Brain pericyte (primary cell): ENCODE measurements at regions not wholly inside any gene's neighbourhood (a gene's known extent, or its start where the extent isn't known, plus 50 kb on each side); places are given as distances from the start of the nearest gene placed in this dataset.

Experiments used
- DNase-seq: peaks from one replicate; pipeline ENCODE4 v3.0.0-alpha.2; 2012; ENCODE audit warnings: low read depth, low spot score

- DNase-seq: no peak
Observed at GRCh38 chr2:240341064-240341463, 94.4 kb upstream of the GPC1 start.

- no peak for DNase-seq
Observed at GRCh38 chr2:240343548-240343947, 91.9 kb upstream of the GPC1 start.

- DNase-seq: no peak
Observed at GRCh38 chr2:240344904-240345303, 90.6 kb upstream of the GPC1 start.

GRCh38 chr2:240346015-240346752 is 89.3 kb upstream of the GPC1 start:
- DNase-seq: no peak

- no peak for DNase-seq
Observed at GRCh38 chr2:240346753-240347372, 88.6 kb upstream of the GPC1 start.

GRCh38 chr2:240347373-240347940 is 88.0 kb upstream of the GPC1 start:
- no peak for DNase-seq

GRCh38 chr2:240347949-240348500 is 87.4 kb upstream of the GPC1 start:
- no peak for DNase-seq

- no peak for DNase-seq
Observed at GRCh38 chr2:240348522-240348921, 86.9 kb upstream of the GPC1 start.

GRCh38 chr2:240349133-240350005 is 86.1 kb upstream of the GPC1 start:
- DNase-seq: no peak

GRCh38 chr2:240350006-240350355 is 85.5 kb upstream of the GPC1 start:
- no peak for DNase-seq

- DNase-seq: no peak
Observed at GRCh38 chr2:240350696-240351087, 84.8 kb upstream of the GPC1 start.

- no peak for DNase-seq
Observed at GRCh38 chr2:240351088-240351741, 84.2 kb upstream of the GPC1 start.

GRCh38 chr2:240351826-240352426 is 83.5 kb upstream of the GPC1 start:
- DNase-seq: no peak

- DNase-seq: no peak
Observed at GRCh38 chr2:240353086-240353798, 82.2 kb upstream of the GPC1 start.

GRCh38 chr2:240353944-240354343 is 81.5 kb upstream of the GPC1 start:
- DNase-seq: no peak

- DNase-seq: no peak
Observed at GRCh38 chr2:240355001-240355891, 80.2 kb upstream of the GPC1 start.

GRCh38 chr2:240355962-240356361 is 79.5 kb upstream of the GPC1 start:
- no peak for DNase-seq

GRCh38 chr2:240356700-240357640 is 78.5 kb upstream of the GPC1 start:
- no peak for DNase-seq
